Smooth muscle cell (in vitro differentiated cells): ENCODE measurements at regions not wholly inside any gene's neighbourhood (a gene's known extent, or its start where the extent isn't known, plus 50 kb on each side); places are given as distances from the start of the nearest gene placed in this dataset.
"Not testable (repeated sequence)": the region's sequence is repeated elsewhere in the genome, so short reads cannot be mapped to it uniquely, and the experiment has no call there.

Experiments
- DNase-seq: peaks from one replicate; lab custom pipeline; 2025; ENCODE audit not compliant: unreplicated experiment; lab: John Stamatoyannopoulos, UW
- H2AFZ ChIP-seq: fragments of 200-600 bp; sonication (generic); 2 replicates; pipeline ENCODE4 v1.6.0; 2016; ENCODE audit warnings: antibody characterized with exemption, low read depth, mild to moderate bottlenecking
- H3F3A ChIP-seq: fragments of 200-600 bp; sonication (generic); 2 replicates; pipeline ENCODE4 v1.6.0; 2017; ENCODE audit warnings: antibody characterized with exemption, low read depth
- H3K27ac ChIP-seq: fragments of 200-600 bp; sonication (generic); 2 replicates; pipeline ENCODE4 v1.5.1; 2016; ENCODE audit warnings: low read depth, mild to moderate bottlenecking
- H3K27me3 ChIP-seq: fragments of 200-600 bp; sonication (generic); 2 replicates; pipeline ENCODE4 v1.6.1; 2016; ENCODE audit warnings: low read depth, mild to moderate bottlenecking
- H3K36me3 ChIP-seq: fragments of 200-600 bp; sonication (generic); 2 replicates; pipeline ENCODE4 v1.5.1; 2016; ENCODE audit warnings: low read depth
- H3K4me1 ChIP-seq: fragments of 200-600 bp; sonication (generic); 2 replicates; pipeline ENCODE4 v1.5.1; 2016; ENCODE audit warnings: low read depth
- H3K4me2 ChIP-seq: fragments of 200-600 bp; sonication (generic); 2 replicates; pipeline ENCODE4 v1.6.0; 2016; ENCODE audit warnings: mild to moderate bottlenecking
- H3K4me3 ChIP-seq: fragments of 200-600 bp; sonication (generic); 2 replicates; pipeline ENCODE4 v1.5.1; 2016; ENCODE audit warnings: mild to moderate bottlenecking
- H3K79me2 ChIP-seq: fragments of 200-600 bp; sonication (generic); 2 replicates; pipeline ENCODE4 v1.6.0; 2016; ENCODE audit warnings: low read depth, mild to moderate bottlenecking
- H3K9ac ChIP-seq: fragments of 200-600 bp; sonication (generic); 2 replicates; pipeline ENCODE4 v1.6.0; 2016; ENCODE audit warnings: low read depth
- H3K9me3 ChIP-seq: fragments of 200-600 bp; sonication (generic); replicated peaks from 2 replicates; pipeline ENCODE4 v1.5.1; 2016; ENCODE audit warnings: low read depth
- H4K20me1 ChIP-seq: fragments of 200-600 bp; sonication (generic); 2 replicates; pipeline ENCODE4 v1.6.0; 2016; ENCODE audit warnings: low read depth
- WGBS: methylation state at CpG from one replicate; pipeline ENCODE4 v1.1.7; 2016; ENCODE audit warnings: low lambda C conversion rate; 5-methylcytosine and 5-hydroxymethylcytosine counted together
- TF ChIP-seq, protein P1 (sequence below): fragments of 200-600 bp; sonication (generic); IDR thresholded peaks from 2 replicates; pipeline ENCODE4 v1.5.1; 2017; ENCODE audit warnings: borderline replicate concordance, mild to moderate bottlenecking, antibody characterized with exemption; ENCODE audit not compliant: insufficient read depth, poor library complexity, severe bottlenecking

- no peaks in the 10 kb centered on the region for H3K9me3 ChIP-seq
- H3K4me2 ChIP-seq = peak overlapping the region; percentile 40
- no peaks in the 10 kb centered on the region for H3K36me3 ChIP-seq
- WGBS = 11% methylated on average over 6 of the region's 6 CpGs
- H3K9ac ChIP-seq = no peak overlapping the region
- no peaks in the 10 kb centered on the region for H3F3A ChIP-seq
- H3K27me3 ChIP-seq = no peaks in the 10 kb centered on the region
- no peaks in the 10 kb centered on the region for H3K4me1 ChIP-seq
- no peaks in the 10 kb centered on the region for H4K20me1 ChIP-seq
- H3K27ac ChIP-seq = no peak overlapping the region
- DNase-seq = no peak
- no peak overlapping the region for H2AFZ ChIP-seq
- H3K79me2 ChIP-seq = no peaks in the 10 kb centered on the region
- peak overlapping the region; percentile 3 for H3K4me3 ChIP-seq
- TF ChIP-seq, protein P1, sequence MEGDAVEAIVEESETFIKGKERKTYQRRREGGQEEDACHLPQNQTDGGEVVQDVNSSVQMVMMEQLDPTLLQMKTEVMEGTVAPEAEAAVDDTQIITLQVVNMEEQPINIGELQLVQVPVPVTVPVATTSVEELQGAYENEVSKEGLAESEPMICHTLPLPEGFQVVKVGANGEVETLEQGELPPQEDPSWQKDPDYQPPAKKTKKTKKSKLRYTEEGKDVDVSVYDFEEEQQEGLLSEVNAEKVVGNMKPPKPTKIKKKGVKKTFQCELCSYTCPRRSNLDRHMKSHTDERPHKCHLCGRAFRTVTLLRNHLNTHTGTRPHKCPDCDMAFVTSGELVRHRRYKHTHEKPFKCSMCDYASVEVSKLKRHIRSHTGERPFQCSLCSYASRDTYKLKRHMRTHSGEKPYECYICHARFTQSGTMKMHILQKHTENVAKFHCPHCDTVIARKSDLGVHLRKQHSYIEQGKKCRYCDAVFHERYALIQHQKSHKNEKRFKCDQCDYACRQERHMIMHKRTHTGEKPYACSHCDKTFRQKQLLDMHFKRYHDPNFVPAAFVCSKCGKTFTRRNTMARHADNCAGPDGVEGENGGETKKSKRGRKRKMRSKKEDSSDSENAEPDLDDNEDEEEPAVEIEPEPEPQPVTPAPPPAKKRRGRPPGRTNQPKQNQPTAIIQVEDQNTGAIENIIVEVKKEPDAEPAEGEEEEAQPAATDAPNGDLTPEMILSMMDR = peak; percentile 83
Measured at GRCh38 chr4:112031712-112032328, 113.4 kb upstream of the FAM241A start.

DNA sequence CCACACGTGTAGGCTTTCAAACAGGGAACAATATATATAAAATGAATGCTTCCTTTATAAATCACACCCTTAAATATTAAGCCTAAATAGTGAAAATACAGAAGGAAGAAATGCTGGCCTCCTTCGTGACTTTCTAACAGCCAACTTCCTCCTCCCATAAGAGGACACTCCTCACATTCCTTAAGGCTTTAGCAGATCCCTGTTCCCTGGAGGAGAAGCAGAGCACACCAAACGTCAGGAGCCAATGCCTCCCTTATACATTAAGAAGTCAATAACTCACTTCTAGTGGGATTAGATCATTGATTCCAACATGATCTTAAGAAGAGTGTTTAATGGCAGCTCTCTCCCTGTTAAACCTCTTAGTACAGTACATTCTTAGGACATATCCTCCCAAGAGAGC, 108.4 kb upstream of the FAM241A start:
- no peaks in the 10 kb centered on the region for H3K27me3 ChIP-seq
- H4K20me1 ChIP-seq = no peaks in the 10 kb centered on the region
- no peaks in the 10 kb centered on the region for H3K79me2 ChIP-seq
- no peaks in the 10 kb centered on the region for H3K36me3 ChIP-seq
- no peak overlapping the region for H3K27ac ChIP-seq
- no peak overlapping the region for H3K4me3 ChIP-seq
- WGBS = 29% methylated on average over 3 of the region's 3 CpGs
- no peaks in the 10 kb centered on the region for H3K9me3 ChIP-seq
- H2AFZ ChIP-seq = peak overlapping the region; percentile 62
- no peak for DNase-seq
- TF ChIP-seq, protein P1 = no peak
- no peak overlapping the region for H3K4me2 ChIP-seq
- H3K4me1 ChIP-seq = no peaks in the 10 kb centered on the region
- H3F3A ChIP-seq = no peaks in the 10 kb centered on the region
- no peak overlapping the region for H3K9ac ChIP-seq

- TF ChIP-seq, protein P1 = no peak
- H3K27ac ChIP-seq = no peak overlapping the region
- no peak for DNase-seq
- no peaks in the 10 kb centered on the region for H3K27me3 ChIP-seq
- H2AFZ ChIP-seq = no peak overlapping the region
- no peaks in the 10 kb centered on the region for H3K4me1 ChIP-seq
- H3F3A ChIP-seq = no peaks in the 10 kb centered on the region
- H3K9ac ChIP-seq = no peak overlapping the region
- H3K36me3 ChIP-seq = no peaks in the 10 kb centered on the region
- H3K4me3 ChIP-seq = no peak overlapping the region
- no peaks in the 10 kb centered on the region for H3K79me2 ChIP-seq
- H4K20me1 ChIP-seq = no peaks in the 10 kb centered on the region
- H3K4me2 ChIP-seq = no peak overlapping the region
- H3K9me3 ChIP-seq = no peaks in the 10 kb centered on the region
- 36% methylated on average over 2 of the region's 2 CpGs for WGBS
Measured at GRCh38 chr4:112038861-112039260, 106.4 kb upstream of the FAM241A start.

DNA sequence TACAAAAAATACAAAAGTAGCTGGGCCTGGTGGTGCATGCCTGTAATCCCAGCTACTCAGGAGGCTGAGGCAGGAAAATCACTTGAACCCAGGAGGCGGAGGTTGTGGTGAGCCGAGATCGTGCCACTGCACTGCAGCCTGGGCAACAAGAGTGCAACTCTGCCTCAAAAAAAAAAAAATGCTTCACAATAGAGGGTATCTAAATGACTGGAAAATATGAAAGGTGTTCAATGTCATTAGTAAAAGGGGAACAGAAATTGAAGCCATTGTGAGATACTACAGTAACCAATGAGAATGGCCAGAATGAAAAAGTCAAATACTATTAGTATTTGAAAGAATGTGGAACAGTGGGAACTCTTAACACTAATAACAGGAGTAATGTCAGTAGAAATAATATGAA, 96.1 kb upstream of the FAM241A start:
- DNase-seq, H2AFZ ChIP-seq, H3K4me1 ChIP-seq, H3F3A ChIP-seq, H4K20me1 ChIP-seq, H3K79me2 ChIP-seq, H3K27me3 ChIP-seq, H3K9me3 ChIP-seq, H3K4me3 ChIP-seq, H3K9ac ChIP-seq, H3K36me3 ChIP-seq, H3K4me2 ChIP-seq, H3K27ac ChIP-seq: not testable (repeated sequence)
- WGBS = 99% methylated on average over 3 of the region's 3 CpGs
